SK-N-SH (cell line): ENCODE measurements at regions not wholly inside any gene's neighbourhood (a gene's known extent, or its start where the extent isn't known, plus 50 kb on each side); places are given as distances from the start of the nearest gene placed in this dataset.

Source experiments
- CTCF ChIA-PET: fragments of 300-600, 350-600 bp; formaldehyde crosslinking; extraction: SDS; loops from one replicate; lab custom pipeline; 2021; lab: Yijun Ruan, JAX
- POLR2A ChIA-PET: fragments of 350-600 bp; sonication (Branson Sonifier 250); formaldehyde crosslinking; extraction: SDS; loops from one replicate; lab custom pipeline; 2020; ENCODE audit warnings: antibody characterized with exemption, inconsistent platforms; lab: Yijun Ruan, JAX
- DNase-seq: peaks from one replicate; pipeline ENCODE4 v3.0.0; 2012
- H2AFZ ChIP-seq: fragments of 200-600 bp; sonication (generic); 2 replicates; pipeline ENCODE4 v1.8.1; 2016; ENCODE audit warnings: antibody characterized with exemption, mild to moderate bottlenecking, low read depth
- H3F3A ChIP-seq: fragments of 200-600 bp; sonication (generic); replicated peaks from 2 replicates; pipeline ENCODE3; 2016; ENCODE audit warnings: antibody characterized with exemption, mild to moderate bottlenecking; ENCODE audit not compliant: insufficient read depth
- H3K27ac ChIP-seq, 2 experiments: fragments of 200-500 bp in 1 of 2; fragments of 200-600 bp in 1 of 2; sonication (Bioruptor generic) in 1 of 2; sonication (generic), shearing (Covaris generic) in 1 of 2; 2 replicates each; pipeline versions ENCODE4 v1.5.1 to v1.6.1; 2014 to 2016; ENCODE audit warnings: low read depth in 2 of 2, inconsistent platforms in 1 of 2, low read length in 1 of 2, mild to moderate bottlenecking in 1 of 2, mixed read lengths in 1 of 2
- H3K27me3 ChIP-seq: fragments of 200-600 bp; sonication (generic), shearing (Covaris generic); 2 replicates; pipeline ENCODE4 v1.6.1; 2016; ENCODE audit warnings: mixed run types; ENCODE audit not compliant: insufficient read depth
- H3K36me3 ChIP-seq, 2 experiments: fragments of 200-500 bp in 1 of 2; fragments of 200-600 bp in 1 of 2; sonication (Bioruptor generic) in 1 of 2; sonication (generic) in 1 of 2; replicated peaks in 1 of 2; 2 replicates each; pipeline versions ENCODE3 to v1.5.1; 2014 to 2016; ENCODE audit warnings: low read length in 1 of 2, mild to moderate bottlenecking in 1 of 2; ENCODE audit not compliant: insufficient read depth in 2 of 2, control insufficient read depth in 1 of 2
- H3K4me1 ChIP-seq, 2 experiments: fragments of 200-500 bp in 1 of 2; fragments of 200-600 bp in 1 of 2; sonication (Bioruptor generic) in 1 of 2; sonication (generic), shearing (Covaris generic) in 1 of 2; 2 replicates each; pipeline versions ENCODE4 v1.5.1 to v1.6.1; 2014 to 2016; ENCODE audit warnings: low read depth in 1 of 2, low read length in 1 of 2, mixed run types in 1 of 2; ENCODE audit not compliant: insufficient read depth in 2 of 2, control insufficient read depth in 1 of 2
- H3K4me2 ChIP-seq: fragments of 200-600 bp; sonication (generic), shearing (Covaris generic); 2 replicates; pipeline ENCODE4 v1.6.1; 2017; ENCODE audit warnings: mixed run types
- H3K4me3 ChIP-seq, 2 experiments: fragments of 200-500 bp in 1 of 2; fragments of 200-600 bp in 1 of 2; sonication (Bioruptor generic) in 1 of 2; sonication (generic), shearing (Covaris generic) in 1 of 2; 2 replicates each; pipeline versions ENCODE4 v1.5.1 to v1.8.1; 2014 to 2016; ENCODE audit warnings: low read depth in 2 of 2, inconsistent platforms in 1 of 2, low read length in 1 of 2, mild to moderate bottlenecking in 1 of 2, mixed read lengths in 1 of 2, moderate library complexity in 1 of 2
- H3K79me2 ChIP-seq: fragments of 200-600 bp; sonication (generic); 2 replicates; pipeline ENCODE4 v1.8.1; 2017; ENCODE audit warnings: mild to moderate bottlenecking; ENCODE audit not compliant: insufficient read depth
- H3K9ac ChIP-seq: fragments of 200-600 bp; sonication (generic); 2 replicates; pipeline ENCODE4 v1.6.1; 2017; ENCODE audit warnings: mixed run types
- H3K9me2 ChIP-seq: fragments of 200-600 bp; sonication (generic); 2 replicates; pipeline ENCODE4 v1.6.1; 2017; ENCODE audit warnings: mixed run types
- H3K9me3 ChIP-seq: fragments of 200-600 bp; sonication (generic); 2 replicates; pipeline ENCODE4 v1.6.1; 2017; ENCODE audit warnings: mixed run types, mild to moderate bottlenecking, moderate library complexity
- H4K20me1 ChIP-seq: fragments of 200-600 bp; sonication (generic); 2 replicates; pipeline ENCODE4 v1.6.1; 2017; ENCODE audit warnings: mild to moderate bottlenecking, mixed run types; ENCODE audit not compliant: insufficient read depth
- EZH2phosphoT487 ChIP-seq: fragments of 200-600 bp; sonication (generic); IDR thresholded peaks from 2 replicates; pipeline ENCODE4 v1.6.1; 2017; ENCODE audit warnings: low read depth, mixed run types, mild to moderate bottlenecking, antibody characterized with exemption, moderate library complexity, borderline replicate concordance
- FOSL2 ChIP-seq: IDR thresholded peaks from 2 replicates; pipeline ENCODE4 v1.4.0; 2012; ENCODE audit warnings: low read depth, mild to moderate bottlenecking, moderate library complexity, borderline replicate concordance
- FOXJ3 ChIP-seq: sonication (generic); formaldehyde crosslinking; IDR thresholded peaks from 2 replicates; pipeline ENCODE4 v1.5.1; 2020; ENCODE audit warnings: mild to moderate bottlenecking, missing genetic modification reagents
- FOXM1 ChIP-seq: IDR thresholded peaks from 2 replicates; pipeline ENCODE4 v1.4.0; 2012; ENCODE audit warnings: low read depth, mild to moderate bottlenecking
- MXI1 ChIP-seq: IDR thresholded peaks from 2 replicates; pipeline ENCODE4 v1.6.1; 2012; ENCODE audit warnings: mild to moderate bottlenecking, low read depth, low read length, improper control_type of control experiment
- NRF1 ChIP-seq: IDR thresholded peaks from 2 replicates; pipeline ENCODE4 v1.6.1; 2012; ENCODE audit warnings: low read depth, mild to moderate bottlenecking, low read length
- RAD21 ChIP-seq: IDR thresholded peaks from 2 replicates; pipeline ENCODE4 v1.6.1; 2012; ENCODE audit warnings: mild to moderate bottlenecking, low read length
- REST ChIP-seq: IDR thresholded peaks from 2 replicates; pipeline ENCODE4 v1.6.1; 2012; ENCODE audit warnings: mild to moderate bottlenecking, low read depth, low read length, moderate library complexity
- RFX5 ChIP-seq: IDR thresholded peaks from 2 replicates; pipeline ENCODE4 v1.6.1; 2012; ENCODE audit warnings: mild to moderate bottlenecking, improper control_type of control experiment, low read length
- SIN3A ChIP-seq: IDR thresholded peaks from 2 replicates; pipeline ENCODE4 v1.6.1; 2012; ENCODE audit warnings: low read depth, mild to moderate bottlenecking, low read length, moderate library complexity, borderline replicate concordance
- SMC3 ChIP-seq: IDR thresholded peaks from 2 replicates; pipeline ENCODE4 v1.6.1; 2012; ENCODE audit warnings: low read depth, low read length, improper control_type of control experiment
- USF1 ChIP-seq: IDR thresholded peaks from 2 replicates; pipeline ENCODE4 v1.4.0; 2012; ENCODE audit warnings: low read depth, borderline replicate concordance
- WGBS: methylation state at CpG from one replicate; pipeline ENCODE4 v1.1.6; 2017; ENCODE audit warnings: low lambda C conversion rate; 5-methylcytosine and 5-hydroxymethylcytosine counted together
- TF ChIP-seq, protein P1 (sequence below): IDR thresholded peaks from 2 replicates; pipeline ENCODE4; 2012
- TF ChIP-seq, protein P2 (sequence below): fragments of 150-350 bp; IDR thresholded peaks from 2 replicates; pipeline ENCODE4 v1.6.1; 2016; ENCODE audit warnings: mild to moderate bottlenecking, low read depth, low read length

DNA sequence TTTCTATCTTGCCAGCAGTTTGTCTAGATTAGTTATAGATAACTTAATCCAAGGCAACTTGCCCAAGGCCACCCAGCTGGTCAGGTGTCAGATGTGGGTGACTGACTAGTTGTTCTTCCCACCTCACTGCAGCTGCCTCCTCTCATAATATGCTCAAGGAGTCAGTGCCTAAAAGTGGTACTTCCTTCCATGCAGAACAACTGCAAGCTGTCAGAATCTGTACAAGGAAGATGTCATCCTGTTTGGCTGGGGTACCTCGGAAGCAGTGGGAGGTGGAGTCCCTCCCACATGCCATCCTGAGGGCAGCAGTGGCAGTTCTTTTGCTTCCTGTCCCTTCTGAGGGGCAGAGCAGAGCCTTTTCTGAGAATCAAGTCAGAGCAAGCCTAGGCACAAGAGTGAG is 193.2 kb upstream of the RFC3 start:
- Histone ChIP-seq H3K27ac (no peak overlapping the region), H3K9me2 (no peaks in the 10 kb centered on the region), H3K27me3 (no peaks in the 10 kb centered on the region), H3K4me2 (no peak overlapping the region), H3K9ac (no peak overlapping the region), H3K4me1 (peaks cover 0 to 7% of the 10 kb centered on the region in 2 experiments; a peak in 1 of 4 replicates), H3F3A (no peaks in the 10 kb centered on the region), H3K9me3 (no peaks in the 10 kb centered on the region), H2AFZ (no peak overlapping the region), H3K79me2 (no peaks in the 10 kb centered on the region), H3K4me3 (no peak overlapping the region), H3K36me3 (no peaks in the 10 kb centered on the region), H4K20me1 (no peaks in the 10 kb centered on the region)
- WGBS, result 83% methylated on average over 1 of the region's 1 CpG
- TF ChIP-seq FOSL2 (no peak), EZH2phosphoT487 (no peak), REST (no peak), FOXJ3 (CRISPR knock-in tag) (no peak), SIN3A (no peak), FOXM1 (no peak), SMC3 (no peak), MXI1 (no peak), RAD21 (no peak), NRF1 (no peak), RFX5 (no peak), USF1 (no peak)
- TF ChIP-seq, protein P1, sequence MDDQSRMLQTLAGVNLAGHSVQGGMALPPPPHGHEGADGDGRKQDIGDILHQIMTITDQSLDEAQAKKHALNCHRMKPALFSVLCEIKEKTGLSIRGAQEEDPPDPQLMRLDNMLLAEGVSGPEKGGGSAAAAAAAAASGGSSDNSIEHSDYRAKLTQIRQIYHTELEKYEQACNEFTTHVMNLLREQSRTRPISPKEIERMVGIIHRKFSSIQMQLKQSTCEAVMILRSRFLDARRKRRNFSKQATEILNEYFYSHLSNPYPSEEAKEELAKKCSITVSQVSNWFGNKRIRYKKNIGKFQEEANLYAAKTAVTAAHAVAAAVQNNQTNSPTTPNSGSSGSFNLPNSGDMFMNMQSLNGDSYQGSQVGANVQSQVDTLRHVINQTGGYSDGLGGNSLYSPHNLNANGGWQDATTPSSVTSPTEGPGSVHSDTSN, result no peak
- TF ChIP-seq, protein P2, sequence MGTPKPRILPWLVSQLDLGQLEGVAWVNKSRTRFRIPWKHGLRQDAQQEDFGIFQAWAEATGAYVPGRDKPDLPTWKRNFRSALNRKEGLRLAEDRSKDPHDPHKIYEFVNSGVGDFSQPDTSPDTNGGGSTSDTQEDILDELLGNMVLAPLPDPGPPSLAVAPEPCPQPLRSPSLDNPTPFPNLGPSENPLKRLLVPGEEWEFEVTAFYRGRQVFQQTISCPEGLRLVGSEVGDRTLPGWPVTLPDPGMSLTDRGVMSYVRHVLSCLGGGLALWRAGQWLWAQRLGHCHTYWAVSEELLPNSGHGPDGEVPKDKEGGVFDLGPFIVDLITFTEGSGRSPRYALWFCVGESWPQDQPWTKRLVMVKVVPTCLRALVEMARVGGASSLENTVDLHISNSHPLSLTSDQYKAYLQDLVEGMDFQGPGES, result no peak
- ChIA-PET POLR2A (no interaction called here), CTCF (no interaction called here)
- DNase-seq, result no peak
